Stimulated activated CD8-positive, alpha-beta memory T cell treated with anti-CD3 and anti-CD28 coated beads, Interleukin-4, amount 100 ng/mL, for 1 hour (primary cell): ENCODE measurements at regions not wholly inside any gene's neighbourhood (a gene's known extent, or its start where the extent isn't known, plus 50 kb on each side); places are given as distances from the start of the nearest gene placed in this dataset.

ENCODE experiments used
- DNase-seq, 2 donors: peaks; one replicate each; pipeline ENCODE4 v3.0.0-alpha.2; 2020; ENCODE audit warnings: low read depth in 2 of 2, low spot score in 1 of 2

- DNase-seq: no peak
Observed at GRCh38 chr2:5841126-5841525, 148.9 kb downstream of the SOX11 start.

DNA sequence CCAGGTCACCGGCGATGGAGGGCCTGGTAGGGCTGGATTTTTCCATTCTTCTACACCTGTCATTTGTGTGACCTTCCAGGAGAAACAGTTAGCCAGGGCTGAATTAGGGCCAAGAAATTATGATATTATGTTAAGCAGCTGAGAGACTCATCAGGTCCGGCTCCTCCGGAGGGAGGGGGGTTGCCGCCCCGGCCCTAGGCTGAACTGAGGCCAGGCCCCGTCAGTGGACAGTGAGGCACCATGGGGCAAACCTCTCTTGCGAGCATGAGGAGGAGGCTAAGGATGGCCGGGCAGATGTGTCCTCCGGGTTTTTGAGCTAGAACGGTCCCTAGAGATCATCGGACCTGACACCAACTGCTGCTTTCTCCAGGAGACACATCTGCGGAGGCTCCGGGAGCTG is 150.1 kb downstream of the SOX11 start:
- no peak for DNase-seq

GRCh38 chr2:5845798-5846330 is 153.7 kb downstream of the SOX11 start:
- no peak for DNase-seq

GRCh38 chr2:5846881-5847280 is 154.7 kb downstream of the SOX11 start:
- no peak for DNase-seq

DNA sequence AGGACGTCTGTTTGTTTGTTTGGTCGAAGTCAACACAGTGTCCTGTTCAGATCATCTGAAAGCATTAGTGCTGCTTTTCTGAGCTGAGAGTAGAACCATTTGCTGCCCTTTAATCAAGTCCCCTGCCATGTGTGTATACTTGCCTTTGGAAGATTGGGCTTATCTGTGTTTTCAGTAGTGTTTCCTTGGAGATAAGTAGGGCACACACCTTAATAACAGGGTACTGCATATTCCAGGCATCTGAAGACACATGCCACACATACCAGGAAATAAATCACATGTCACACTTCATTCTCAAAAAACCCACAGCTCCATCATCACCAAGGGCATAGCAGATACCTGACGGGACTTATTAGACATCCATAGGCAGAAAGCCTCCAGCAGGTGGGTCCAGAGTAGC is 157.4 kb downstream of the SOX11 start:
- no peak for DNase-seq

GRCh38 chr2:5851410-5851809 is 159.2 kb downstream of the SOX11 start:
- no peak for DNase-seq

GRCh38 chr2:5854797-5855196 is 162.6 kb downstream of the SOX11 start:
- DNase-seq: no peak

GRCh38 chr2:5867056-5867455 is 174.9 kb downstream of the SOX11 start:
- DNase-seq: no peak

DNA sequence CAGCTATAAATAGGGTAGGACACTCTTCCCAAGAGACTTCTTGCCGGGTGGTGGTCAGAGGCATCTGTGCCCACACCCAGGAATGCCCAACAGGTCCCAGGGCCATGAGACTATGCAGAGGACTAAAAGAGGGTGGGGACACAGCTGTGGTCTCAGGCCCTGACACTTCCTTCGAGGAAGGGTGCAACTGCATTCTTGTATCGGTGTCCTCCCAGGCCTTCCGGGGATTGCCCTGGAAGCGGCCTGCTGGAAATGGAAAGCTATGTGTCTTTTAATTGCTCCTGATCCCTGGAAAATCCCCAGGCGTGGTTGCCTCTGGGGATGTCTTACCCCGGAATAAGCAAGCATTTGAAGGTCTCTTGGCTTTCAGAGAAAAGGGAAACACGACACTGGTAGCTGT is 176.7 kb downstream of the SOX11 start:
- no peak for DNase-seq

DNA sequence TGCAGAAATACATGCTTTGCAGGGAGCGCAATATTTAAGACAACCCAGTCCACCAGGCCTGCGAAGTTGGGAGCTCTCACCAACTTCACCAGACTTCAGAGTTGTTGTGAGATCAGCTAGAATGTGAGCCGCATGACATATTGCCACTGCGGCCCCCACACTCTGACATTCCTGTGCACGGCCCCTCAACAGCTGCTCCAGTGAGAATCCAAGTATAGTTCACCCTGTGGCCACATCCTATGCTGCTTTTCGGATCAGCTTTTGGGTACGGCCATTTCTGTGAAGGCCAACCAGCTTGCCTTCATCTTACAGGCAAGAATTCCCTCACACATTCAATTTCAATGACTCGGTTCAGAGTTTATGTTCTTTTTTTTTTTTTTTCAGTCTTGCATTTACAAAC is 177.8 kb downstream of the SOX11 start:
- DNase-seq: no peak

DNA sequence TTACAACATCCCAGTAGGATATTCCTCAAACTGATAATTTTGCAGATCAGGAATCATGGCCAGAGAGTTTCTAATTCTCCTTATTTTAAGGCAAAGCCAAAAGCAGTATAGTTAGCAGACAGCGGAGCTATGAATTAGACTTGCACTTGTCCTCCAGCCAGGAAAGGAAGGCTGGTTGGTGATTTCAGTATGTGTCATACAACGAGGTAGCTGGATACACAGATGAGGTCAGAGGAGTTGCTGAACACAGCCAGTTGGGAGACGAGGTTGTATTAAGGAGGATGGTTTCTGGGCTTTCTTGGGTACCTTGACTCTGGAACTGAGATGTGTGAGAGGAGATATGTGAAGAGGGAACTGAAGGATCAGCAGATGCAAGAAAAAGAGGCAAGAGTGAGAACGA is 185.2 kb downstream of the SOX11 start:
- no peak for DNase-seq

GRCh38 chr2:5885451-5886173 is 193.4 kb downstream of the SOX11 start:
- no peak for DNase-seq

DNA sequence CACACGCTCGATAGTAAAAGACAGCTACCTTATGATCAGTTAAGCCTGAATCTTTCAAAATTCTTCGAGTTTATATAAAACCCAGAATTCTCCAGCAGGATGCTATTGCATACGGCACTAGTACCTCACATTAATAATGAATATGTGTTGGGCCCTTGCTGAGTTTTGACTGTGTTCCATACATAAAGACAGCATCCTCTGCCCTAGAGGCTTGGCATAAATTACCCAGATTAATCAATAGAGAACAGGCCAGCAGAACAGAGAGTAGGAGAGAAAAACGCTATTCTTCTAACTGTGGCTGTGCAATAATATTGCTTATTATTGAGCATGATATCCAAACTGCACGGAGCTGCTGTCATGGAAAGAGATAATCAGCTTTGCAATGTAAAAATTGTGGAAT is 194.3 kb downstream of the SOX11 start:
- no peak for DNase-seq

GRCh38 chr2:5888126-5888525 is 195.9 kb downstream of the SOX11 start:
- no peak for DNase-seq

- no peak for DNase-seq
Observed at GRCh38 chr2:5889519-5889918, 197.3 kb downstream of the SOX11 start.

DNA sequence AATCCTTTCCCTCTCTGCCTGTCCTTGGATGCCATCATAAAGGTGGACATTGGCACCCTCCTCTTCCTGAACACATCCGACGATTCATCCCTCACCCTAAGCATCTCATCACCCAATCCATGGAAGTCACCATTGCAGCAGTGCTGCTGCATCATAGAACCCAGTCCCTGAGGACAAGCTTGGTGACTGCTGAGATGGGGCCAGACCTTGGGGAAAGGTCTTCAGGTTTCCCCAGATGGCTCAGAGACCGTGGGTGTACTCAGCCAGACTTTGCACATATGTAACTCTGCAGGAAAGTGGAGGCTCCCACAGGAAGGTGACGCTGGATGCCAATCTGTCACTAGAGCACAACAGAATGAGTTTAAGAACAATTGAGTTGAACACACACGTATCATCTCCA is 202.2 kb downstream of the SOX11 start:
- no peak for DNase-seq

- no peak for DNase-seq
Observed at GRCh38 chr2:5895284-5895683, 203.1 kb downstream of the SOX11 start.

- DNase-seq: no peak
Observed at GRCh38 chr2:5897249-5897648, 205.1 kb downstream of the SOX11 start.

DNA sequence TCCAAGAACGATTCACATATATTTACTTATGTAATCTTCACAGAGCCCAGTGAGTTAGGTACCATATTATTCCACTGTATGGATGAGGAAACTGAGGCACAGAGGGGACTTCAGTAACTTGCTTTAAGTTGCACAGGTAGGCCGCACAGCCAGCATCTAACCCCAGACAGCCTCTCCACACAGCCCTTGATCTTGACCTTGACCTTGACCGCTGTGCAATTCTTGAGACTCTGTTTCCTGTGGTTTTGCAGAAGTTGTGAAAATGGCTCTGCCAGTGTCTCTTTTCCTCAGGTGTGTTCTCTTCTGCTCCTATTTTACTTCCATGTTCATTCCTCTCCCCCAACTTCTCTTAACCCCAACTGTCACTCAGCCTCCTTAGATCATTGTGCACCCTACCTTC is 206.5 kb downstream of the SOX11 start:
- DNase-seq: no peak

GRCh38 chr2:5905661-5906060 is 213.5 kb downstream of the SOX11 start:
- DNase-seq: no peak

DNA sequence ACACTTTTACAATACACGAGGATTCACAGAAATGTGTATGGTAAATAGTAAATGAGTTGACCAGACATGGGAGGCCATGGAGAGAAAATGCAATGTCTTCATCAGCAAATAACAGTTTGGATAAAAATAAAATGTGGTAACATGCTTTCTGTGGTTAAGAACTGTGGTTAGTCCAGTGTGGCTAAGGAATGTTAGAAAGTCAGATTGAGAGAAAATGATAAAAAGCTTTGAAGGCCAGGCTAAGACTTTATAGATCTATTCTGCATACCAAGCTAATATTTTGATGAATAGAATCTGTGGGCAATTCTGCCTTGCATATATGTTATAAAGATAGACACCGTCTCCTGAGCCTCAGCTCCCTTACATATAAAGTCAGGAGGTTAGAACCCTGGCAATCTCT is 215.9 kb downstream of the SOX11 start:
- DNase-seq: no peak

DNA sequence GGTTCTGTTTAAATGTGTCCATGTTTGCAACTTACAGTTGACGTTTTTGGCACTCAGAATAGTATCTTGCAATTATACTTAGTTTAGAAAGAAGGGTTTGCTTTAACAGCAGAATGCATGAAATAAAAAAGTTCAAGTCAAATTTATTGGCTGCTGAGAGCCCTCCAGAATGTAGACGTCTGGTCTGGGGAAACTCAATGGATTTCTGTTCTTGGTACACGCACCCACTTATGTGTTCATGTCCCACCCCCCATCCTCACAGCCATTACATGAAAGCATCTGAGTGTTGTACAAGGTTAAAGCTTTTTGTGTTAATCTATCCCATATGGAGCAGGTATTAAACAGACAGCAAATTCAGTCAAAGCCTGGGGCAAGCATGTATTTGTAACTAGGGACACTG is 219.5 kb downstream of the SOX11 start:
- DNase-seq: no peak

DNA sequence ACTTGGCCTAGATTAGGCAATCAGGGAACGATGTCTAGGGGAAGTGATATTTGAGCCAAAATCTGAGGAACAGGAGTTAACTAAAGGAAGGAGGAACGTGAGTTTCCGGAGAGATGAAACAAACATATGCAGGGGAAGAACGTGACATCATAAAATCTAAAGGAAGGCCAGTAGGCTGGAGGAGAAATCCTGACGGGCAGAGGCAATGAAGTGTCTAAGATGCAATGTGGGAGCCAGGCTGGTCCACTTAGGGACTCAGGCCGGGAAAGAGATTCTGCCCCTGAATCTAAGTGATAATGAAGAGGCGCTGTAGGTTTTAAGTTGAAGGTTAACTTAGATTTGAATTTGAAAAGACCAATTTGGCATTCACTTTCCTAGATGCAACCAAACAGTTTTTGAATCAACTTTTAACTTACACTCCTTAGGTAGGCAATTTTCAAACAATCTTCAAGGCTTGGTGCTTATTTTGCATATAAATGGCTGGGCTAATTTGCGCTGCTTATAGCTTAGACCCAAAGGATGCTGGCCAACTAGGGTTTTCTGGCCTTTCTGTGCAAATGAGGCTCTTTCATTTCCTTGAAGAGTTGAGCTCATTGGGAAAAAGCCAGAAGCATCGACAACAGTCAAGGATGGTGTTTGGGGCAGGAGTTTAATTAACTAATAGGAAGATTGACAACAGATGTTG is 221.7 kb downstream of the SOX11 start:
- DNase-seq: no peak
